GM20431 (cell line): ENCODE measurements at regions not wholly inside any gene's neighbourhood (a gene's known extent, or its start where the extent isn't known, plus 50 kb on each side); places are given as distances from the start of the nearest gene placed in this dataset.
"Not testable (repeated sequence)": the region's sequence is repeated elsewhere in the genome, so short reads cannot be mapped to it uniquely, and the experiment has no call there.

Source experiments
- in situ Hi-C: fragments of 300-500 bp; cut with MseI, MboI; formaldehyde crosslinking; loops from one replicate; pipeline ENCODE4 v1.15.0; 2020; ENCODE audit warnings: low sequenced_read_pairs; ENCODE audit not compliant: unreplicated experiment

- in situ Hi-C loops: no loop called here
Observed at GRCh38 chr17:70492368-70492767, 323.0 kb downstream of the KCNJ2 start.

DNA sequence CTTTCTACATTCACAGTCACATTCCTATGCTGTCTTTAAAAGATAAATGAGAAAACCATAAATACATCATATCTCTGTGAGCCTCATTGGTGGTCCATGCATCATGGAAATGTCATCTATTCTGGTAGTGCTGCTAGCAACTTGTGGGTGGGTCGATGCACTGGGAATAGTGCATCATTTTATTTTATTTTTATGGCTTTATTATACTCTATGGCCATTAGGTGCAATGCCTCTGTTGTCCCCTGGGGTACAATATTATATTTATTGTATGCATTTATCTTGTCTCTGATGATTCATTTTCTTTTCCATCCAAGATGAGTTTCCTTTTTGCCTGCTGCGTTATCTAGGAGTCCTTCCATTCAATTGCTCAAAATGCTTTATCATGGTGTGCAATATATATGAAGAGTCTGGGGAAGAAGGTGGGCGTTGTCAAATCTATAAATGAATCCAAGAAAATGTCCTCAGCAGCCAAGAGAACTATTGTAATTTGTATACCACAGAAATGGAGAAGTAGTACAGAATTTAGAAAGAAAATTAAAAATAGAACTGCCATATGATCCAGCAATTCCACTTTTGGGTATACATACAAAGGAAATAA lies 324.0 kb downstream of the KCNJ2 start:
- in situ Hi-C loops: no loop called here

DNA sequence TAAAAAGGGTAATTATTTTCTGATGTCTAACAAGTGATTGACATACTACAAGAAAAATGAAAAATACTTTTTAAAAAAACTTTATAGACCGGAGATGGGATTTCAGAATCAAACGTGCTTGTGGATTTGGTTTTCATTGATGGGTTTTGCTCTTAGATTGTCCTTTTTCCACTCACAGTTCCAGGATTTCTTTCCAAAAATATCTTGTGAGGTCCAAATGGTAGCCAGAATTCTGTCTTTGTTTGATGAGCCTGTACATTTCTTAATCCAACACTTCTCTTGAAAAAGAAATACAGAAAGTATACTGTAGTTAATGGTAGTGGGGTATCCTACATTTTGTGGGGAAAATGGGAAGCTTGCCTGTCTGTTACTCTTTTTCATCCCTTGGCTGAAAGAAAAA lies 329.3 kb downstream of the KCNJ2 start:
- in situ Hi-C loops: no loop called here

GRCh38 chr17:70499067-70499786 lies 329.9 kb downstream of the KCNJ2 start:
- in situ Hi-C loops: no loop called here

DNA sequence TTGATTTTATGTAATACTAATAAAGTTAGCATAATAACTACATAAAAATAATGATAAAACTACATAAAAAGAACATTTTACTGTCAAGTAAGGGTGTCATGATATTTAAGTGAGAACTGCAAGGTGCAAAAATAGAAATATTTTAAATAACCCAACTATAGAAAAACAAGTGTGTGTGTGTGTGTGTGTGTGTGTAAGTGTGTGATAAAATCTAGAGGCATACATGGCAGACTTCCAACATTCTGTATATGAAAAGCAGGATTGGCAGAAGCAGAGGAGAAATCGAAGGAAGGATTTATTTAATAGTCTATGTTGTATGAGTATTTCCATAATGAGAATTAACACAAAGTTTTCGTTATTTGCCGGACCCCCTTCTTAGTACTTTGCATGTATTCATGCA lies 334.1 kb downstream of the KCNJ2 start:
- in situ Hi-C loops: no loop called here

- in situ Hi-C loops: no loop called here
Observed at GRCh38 chr17:70510288-70510687, 341.0 kb downstream of the KCNJ2 start.

DNA sequence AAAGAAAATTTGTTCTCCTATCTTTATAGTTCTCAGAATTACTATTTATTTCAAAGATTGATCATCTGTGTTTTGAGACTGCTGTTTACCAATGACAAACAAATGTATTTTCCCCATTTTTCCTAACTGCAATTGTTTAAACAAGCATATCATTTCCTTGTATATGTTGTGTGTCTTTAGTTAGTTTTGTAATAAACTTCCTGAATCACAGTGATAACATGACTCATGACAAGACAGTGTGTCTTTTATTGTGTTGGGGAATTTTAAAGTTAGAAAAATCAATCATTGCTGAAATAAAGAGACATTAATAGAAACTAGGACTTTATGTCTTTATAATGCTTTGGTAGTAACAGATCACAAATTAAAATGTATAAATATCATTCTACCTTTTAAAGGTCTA lies 348.5 kb downstream of the KCNJ2 start:
- in situ Hi-C loops: no loop called here

GRCh38 chr17:70519300-70519699 lies 350.0 kb downstream of the KCNJ2 start:
- in situ Hi-C loops: no loop called here

DNA sequence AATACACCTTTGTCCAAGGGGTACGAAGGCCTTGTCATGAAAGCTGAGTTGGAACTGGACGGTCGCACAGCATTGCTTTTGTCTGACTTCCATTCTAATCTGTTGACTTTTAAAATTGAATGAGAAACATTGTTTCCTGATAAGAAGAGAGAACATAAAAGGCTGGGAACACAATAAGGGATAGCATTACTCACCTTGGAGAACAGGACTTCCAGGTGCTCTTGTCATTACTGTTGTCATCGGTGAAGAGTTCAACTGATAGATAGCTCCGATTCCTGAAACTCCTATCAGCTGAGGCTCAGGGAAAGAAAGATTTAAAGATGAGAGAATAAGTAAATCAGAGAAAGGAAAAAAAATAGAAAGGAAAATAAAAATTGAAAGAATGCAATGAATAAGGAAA lies 351.1 kb downstream of the KCNJ2 start:
- in situ Hi-C loops: no loop called here

- in situ Hi-C loops: no loop called here
Observed at GRCh38 chr17:70520956-70521355, 351.6 kb downstream of the KCNJ2 start.

DNA sequence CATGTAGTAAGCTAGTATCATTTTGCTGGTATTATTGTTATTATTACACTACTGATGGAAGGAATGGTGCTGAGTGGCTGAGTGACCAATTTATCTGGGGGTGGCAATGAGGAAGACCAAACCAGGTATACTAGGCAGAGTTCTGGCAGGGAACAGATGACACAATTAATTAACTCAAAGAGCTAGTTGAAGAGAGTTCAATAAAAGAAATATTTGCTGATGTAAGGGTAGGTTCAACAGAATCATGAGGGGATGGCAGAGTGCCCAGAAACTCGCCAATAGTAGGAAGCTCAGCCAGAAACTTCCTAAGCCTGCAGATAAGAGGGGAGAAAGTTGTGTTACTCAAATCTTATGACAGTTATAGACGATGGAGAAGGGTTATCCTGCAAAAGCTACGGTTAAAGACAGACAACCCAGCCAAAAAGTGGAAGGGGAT lies 352.5 kb downstream of the KCNJ2 start:
- in situ Hi-C loops: no loop called here

DNA sequence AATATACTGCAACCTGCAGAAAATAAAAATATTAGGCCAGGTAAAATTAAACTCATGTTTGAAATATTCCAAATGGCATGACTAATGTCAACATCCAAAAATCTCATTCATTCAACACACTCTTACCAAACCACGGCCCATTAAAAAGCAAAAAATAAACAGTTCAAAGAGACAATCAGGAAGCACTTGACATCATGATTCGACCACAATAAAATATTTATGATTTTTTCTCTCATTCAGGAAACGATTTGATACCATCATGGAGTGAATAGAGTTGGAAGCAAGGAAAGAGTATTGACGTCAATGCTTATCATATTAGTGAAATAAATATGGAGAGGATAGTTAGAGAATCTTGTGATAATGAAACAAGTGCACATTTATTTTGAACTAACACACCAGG lies 354.1 kb downstream of the KCNJ2 start:
- in situ Hi-C loops: no loop called here

DNA sequence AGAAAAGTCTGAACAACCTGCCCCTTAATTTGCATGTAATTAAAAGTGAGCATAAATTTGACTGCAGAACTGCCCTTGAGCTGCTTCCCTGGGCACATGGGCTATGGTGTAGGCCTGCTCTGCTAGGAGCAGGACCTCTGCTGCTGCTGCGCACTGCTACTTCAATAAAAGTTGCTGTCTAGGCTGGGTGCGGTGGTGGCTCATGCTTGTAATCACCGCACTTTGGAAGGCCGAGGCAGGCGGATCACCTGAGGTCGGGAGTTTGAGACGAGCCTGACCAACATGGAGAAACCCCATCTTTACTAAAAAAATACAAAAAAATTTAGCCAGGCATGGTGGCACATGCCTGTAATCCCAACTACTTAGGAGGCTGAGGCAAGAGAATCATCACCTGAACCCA lies 355.7 kb downstream of the KCNJ2 start:
- in situ Hi-C loops: not testable (repeated sequence)

DNA sequence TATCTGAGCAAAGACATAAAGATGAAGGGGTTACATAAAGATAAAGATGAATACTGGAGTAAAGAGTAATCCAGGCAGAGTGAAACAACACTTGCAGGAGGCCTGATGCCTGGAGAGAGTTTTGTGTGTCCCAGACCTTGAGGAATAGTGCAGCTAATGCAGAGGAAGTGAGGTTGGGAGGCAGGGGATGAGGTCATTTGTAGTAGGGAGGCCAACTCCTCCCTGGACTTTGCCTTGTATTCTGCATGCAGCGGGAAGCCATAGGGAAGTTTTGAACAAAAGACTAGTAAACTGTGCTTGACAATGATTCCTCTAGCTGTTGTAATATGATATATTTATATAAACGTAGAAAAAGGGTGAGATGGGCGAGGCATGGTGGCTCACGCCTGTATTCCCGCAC lies 356.6 kb downstream of the KCNJ2 start:
- in situ Hi-C loops: no loop called here

DNA sequence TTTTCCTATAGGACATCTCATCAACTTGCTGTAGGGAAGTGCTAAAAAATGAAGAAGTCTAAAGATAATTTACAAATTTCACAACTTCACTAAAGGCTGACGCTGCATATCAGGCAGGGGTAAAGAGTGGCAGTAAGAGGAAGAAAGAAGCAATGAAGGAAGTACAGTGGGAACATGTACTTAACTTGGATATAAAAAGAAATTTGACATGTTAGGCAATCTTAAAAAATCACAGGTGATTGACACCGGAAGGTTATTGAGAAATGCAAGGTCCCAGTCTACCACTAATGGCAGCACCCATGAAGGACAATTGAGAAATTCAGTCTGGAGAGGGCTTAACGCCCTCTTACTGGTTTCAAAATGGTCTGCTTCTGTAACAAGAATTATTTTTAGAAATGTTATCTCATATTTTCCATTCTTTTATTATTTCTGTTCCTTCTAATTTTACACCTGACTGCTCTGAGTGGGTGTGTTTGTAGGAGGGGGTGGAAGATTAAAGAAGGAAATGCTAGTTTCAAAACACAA lies 358.1 kb downstream of the KCNJ2 start:
- in situ Hi-C loops: no loop called here

GRCh38 chr17:70533427-70533826 lies 364.1 kb downstream of the KCNJ2 start:
- in situ Hi-C loops: no loop called here

DNA sequence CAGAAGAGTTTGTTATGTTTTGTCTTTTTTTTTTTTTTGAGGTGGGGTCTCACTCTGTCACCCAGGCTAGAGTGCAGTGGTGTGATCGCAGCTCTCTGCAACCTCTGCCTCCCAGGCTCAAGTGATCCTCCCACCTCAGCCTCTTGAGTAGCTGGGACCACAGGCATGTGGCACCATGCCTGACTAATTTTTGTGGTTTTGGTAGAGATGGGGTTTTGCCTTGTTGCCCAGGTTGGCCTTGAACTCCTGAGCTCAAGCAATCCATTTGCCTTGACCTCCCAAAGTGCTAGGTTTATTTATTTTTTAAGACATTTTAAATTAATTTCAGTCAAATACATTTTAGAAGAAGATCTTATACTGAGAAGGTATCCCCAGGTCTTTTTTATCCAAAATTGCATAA lies 366.7 kb downstream of the KCNJ2 start:
- in situ Hi-C loops: no loop called here

GRCh38 chr17:70539132-70539924 lies 370.0 kb downstream of the KCNJ2 start:
- in situ Hi-C loops: no loop called here

DNA sequence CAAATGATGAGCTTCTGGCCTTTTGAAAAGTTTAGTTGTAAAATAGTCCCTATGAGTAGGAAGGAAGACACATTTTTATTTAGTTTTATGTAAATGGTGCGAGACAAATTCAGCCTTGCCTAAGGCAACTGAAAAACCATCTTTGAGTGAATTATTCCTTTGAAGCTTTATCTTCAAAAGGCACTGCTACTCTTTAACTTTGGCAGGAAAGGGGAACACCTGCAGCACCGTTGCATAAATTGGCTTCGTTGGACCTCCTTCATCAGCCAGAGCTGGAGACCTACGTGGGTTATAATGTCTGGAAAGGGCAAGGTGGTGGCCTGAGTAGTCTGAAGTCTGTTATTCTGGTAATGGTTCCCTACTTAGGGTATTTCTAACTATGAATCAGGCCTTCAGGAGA lies 373.5 kb downstream of the KCNJ2 start:
- in situ Hi-C loops: no loop called here

GRCh38 chr17:70544317-70544716 lies 375.0 kb downstream of the KCNJ2 start:
- in situ Hi-C loops: no loop called here
